Stimulated activated naive B cell treated with anti-CD40 and anti-IgM and Interleukin-4, amounts not matched to agents 10 μg/mL and 1 μg/mL and 100 μg/mL, for 72 hours (primary cell): ENCODE measurements at regions not wholly inside any gene's neighbourhood (a gene's known extent, or its start where the extent isn't known, plus 50 kb on each side); places are given as distances from the start of the nearest gene placed in this dataset.

Experiments
- ATAC-seq, 2 donors: fragments of 150-1000 bp; cut with Tn5 transposase; replicated peaks; 2 replicates each; pipeline ENCODE4 v1.10.0; 2021; ENCODE audit warnings: moderate library complexity in 1 of 2
- DNase-seq: peaks from one replicate; pipeline ENCODE4 v3.0.0; 2021
- H3K27ac Mint-ChIP-seq: one replicate; pipeline ENCODE4 v1.8.0; 2022; ENCODE audit warnings: mild to moderate bottlenecking, mixed read lengths
- H3K27me3 Mint-ChIP-seq, 2 donors: one replicate each; pipeline ENCODE4 v1.8.0; 2022; ENCODE audit warnings: mixed read lengths in 2 of 2
- H3K36me3 Mint-ChIP-seq, 2 donors: one replicate each; pipeline ENCODE4 v1.8.0; 2022; ENCODE audit warnings: mixed read lengths in 2 of 2, mild to moderate bottlenecking in 1 of 2
- H3K4me1 Mint-ChIP-seq, 2 donors: one replicate each; pipeline ENCODE4 v1.8.0; 2022; ENCODE audit warnings: mixed read lengths in 2 of 2, mild to moderate bottlenecking in 1 of 2
- H3K4me3 Mint-ChIP-seq, 2 donors: one replicate each; pipeline ENCODE4 v1.8.0; 2022; ENCODE audit warnings: mild to moderate bottlenecking in 2 of 2, mixed read lengths in 2 of 2, moderate library complexity in 1 of 2
- H3K9me3 Mint-ChIP-seq, 2 donors: one replicate each; pipeline ENCODE4 v1.8.0; 2022; ENCODE audit warnings: mixed read lengths in 2 of 2, mild to moderate bottlenecking in 1 of 2

DNA sequence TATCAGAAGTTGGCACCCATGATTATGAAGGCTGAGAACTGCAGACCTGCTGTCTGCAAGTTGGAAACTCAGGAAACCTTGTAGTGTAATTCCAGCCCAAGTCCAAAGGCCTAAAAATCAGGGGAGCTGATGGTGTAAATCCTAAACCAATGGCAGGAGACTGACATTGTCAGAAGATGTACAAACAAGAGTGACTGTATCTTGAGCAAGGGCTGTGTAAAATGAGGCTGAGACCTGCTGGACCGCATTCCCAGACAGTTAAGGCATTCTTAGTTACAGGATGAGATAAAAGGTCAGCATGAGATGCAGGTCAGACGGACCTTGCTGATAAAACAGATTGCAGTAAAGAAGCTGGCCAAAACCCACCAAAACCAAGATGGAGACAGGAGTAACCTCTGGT, 147.7 kb downstream of the COG6 start:
- peaks cover 0 to 12% of the 10 kb centered on the region in 2 donors for H3K4me1 Mint-ChIP-seq
- ATAC-seq (no peak), DNase-seq (no peak)
- no peak overlapping the region for H3K27ac Mint-ChIP-seq
- no peak overlapping the region for H3K4me3 Mint-ChIP-seq
- peaks cover 6 to 13% of the 10 kb centered on the region in 2 donors for H3K27me3 Mint-ChIP-seq
- peaks cover 4 to 11% of the 10 kb centered on the region in 2 donors for H3K9me3 Mint-ChIP-seq
- peaks cover 4 to 5% of the 10 kb centered on the region in 2 donors for H3K36me3 Mint-ChIP-seq

DNA sequence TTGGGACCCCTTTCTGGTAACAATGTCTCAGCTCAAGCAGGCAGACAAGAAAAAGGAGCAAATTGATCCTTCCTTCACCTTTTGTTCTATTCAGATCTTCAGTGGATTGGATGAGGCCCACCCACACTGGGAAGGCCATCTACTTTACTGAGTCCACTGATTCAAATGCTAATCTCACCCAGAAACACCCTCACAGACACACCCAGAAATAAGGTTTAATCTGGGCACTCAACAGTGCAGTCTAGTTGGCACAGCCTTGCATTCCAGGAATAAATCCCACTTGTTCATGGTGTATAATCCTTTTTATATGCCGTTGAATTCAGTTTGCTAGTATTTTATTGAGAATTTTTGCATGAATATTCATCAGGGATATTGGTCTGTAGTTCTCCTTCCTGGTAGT, 148.4 kb downstream of the COG6 start:
- Mint-ChIP-seq H3K36me3 (peaks cover 4 to 5% of the 10 kb centered on the region in 2 donors), H3K9me3 (peaks cover 4 to 11% of the 10 kb centered on the region in 2 donors), H3K27me3 (peaks cover 10 to 13% of the 10 kb centered on the region in 2 donors), H3K4me1 (peaks cover 0 to 12% of the 10 kb centered on the region in 2 donors), H3K4me3 (no peak overlapping the region), H3K27ac (no peak overlapping the region)
- ATAC-seq (no peak), DNase-seq (no peak)

DNA sequence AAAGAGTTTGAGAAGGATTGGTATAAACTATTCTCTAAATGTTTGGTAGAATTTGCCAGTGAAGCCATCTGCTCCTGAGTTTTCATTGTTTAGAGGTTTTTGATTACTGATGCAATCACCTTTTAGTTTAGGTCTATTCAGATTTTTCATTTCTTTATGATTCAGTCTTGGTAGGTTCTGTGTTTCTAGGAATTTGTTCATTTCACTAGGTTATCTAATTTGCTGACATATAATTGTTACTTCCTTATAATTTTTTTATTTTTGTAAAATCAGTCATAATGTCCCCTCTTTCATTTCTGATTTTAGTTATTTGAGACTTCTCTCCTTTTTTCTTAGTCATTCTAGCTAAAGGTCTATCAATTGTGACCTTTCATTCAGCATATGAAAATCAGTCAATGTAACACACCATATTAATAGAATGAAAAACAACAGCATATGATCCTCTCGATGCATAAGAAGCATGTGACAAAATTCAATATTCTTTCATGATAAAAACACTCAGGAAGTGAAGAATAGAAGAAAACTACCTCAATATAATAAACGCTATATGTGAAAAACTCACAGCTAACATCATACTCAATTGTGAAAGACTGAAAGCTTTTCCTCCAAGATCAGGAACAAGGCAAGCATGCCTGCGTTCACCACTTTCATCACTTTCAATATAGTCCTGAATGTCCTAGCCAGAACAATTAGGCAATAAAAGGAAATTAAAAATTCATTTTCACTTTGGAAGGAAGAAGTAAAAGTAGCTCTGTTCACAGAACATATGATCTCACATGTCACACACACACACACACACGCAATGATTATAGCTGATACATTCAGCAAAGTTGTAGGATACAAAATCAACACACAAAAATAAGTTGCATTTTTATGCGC, 149.1 kb downstream of the COG6 start:
- Mint-ChIP-seq H3K36me3 (peaks cover 4 to 5% of the 10 kb centered on the region in 2 donors), H3K27ac (no peak overlapping the region), H3K4me3 (no peak overlapping the region), H3K4me1 (peaks cover 0 to 12% of the 10 kb centered on the region in 2 donors), H3K9me3 (peaks cover 4 to 11% of the 10 kb centered on the region in 2 donors), H3K27me3 (peaks cover 10 to 13% of the 10 kb centered on the region in 2 donors)
- ATAC-seq (peak; percentile 65 to 70), DNase-seq (no peak)

DNA sequence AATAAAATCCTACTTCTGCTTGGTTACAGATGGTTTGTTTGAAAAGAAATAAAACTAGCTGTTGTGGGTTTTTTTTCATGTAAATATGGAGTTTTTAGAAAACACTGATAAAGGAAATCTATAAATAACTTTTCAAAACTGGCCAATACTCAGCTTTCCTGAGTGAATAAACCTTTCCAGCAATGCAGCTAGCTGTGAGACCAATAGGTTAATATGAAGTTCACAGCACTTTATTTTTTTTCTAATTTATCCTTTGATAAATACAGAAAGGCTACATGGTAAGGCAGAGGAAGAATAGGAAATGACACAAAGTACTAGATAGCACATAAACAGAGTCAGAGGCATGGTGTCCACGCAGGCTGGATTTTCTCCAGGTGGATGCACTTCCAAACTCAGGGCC, 154.0 kb downstream of the COG6 start:
- Mint-ChIP-seq H3K9me3 (peaks cover 0 to 4% of the 10 kb centered on the region in 2 donors), H3K4me3 (no peak overlapping the region), H3K36me3 (no peaks in the 10 kb centered on the region), H3K27me3 (peaks cover 7 to 19% of the 10 kb centered on the region in 2 donors), H3K4me1 (peaks cover 1 to 3% of the 10 kb centered on the region in 2 donors), H3K27ac (no peak overlapping the region)
- no peak for DNase-seq
- no peak for ATAC-seq

DNA sequence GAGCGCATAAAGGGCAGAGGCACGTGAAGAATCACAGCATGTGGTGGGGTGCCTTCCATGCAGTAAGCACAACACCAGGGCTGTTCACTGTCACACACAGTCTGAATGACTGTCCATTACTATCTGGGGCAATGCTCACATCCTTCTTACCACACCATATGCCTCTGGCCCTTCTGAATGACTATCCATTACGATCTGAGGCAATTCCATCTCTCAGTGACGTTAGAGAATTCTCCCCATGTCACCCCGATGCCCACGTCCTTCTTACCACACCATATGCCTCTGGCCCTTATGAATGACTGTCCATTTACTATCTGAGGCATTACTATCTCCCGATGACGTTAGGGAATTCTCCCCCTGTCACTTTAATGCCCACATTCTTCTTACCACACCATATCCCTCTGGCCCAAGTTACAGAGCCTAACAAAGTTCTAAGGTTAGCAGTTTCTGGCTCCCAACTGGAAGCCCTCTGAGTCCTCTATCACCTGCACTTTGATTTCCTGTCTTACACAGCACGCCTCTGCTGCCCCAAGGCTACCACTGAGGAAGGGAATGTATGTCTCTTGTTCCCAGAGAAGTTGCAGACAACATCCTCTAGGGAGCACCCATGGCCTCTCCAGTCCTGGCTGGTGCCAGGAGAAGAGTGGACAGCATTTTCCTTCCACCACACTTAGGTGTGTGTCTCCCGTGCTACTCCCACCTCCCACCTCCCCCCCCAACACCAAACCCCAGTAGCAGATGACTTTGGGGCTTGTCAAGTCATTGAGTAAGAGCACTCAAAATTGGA, 154.8 kb downstream of the COG6 start:
- ATAC-seq = no peak
- peaks cover 0 to 1% of the 10 kb centered on the region in 2 donors for H3K4me1 Mint-ChIP-seq
- no peaks in the 10 kb centered on the region for H3K36me3 Mint-ChIP-seq
- H3K9me3 Mint-ChIP-seq = peaks cover 0 to 4% of the 10 kb centered on the region in 2 donors
- no peak for DNase-seq
- no peak overlapping the region for H3K27ac Mint-ChIP-seq
- no peak overlapping the region for H3K4me3 Mint-ChIP-seq
- H3K27me3 Mint-ChIP-seq = peaks cover 7 to 19% of the 10 kb centered on the region in 2 donors

DNA sequence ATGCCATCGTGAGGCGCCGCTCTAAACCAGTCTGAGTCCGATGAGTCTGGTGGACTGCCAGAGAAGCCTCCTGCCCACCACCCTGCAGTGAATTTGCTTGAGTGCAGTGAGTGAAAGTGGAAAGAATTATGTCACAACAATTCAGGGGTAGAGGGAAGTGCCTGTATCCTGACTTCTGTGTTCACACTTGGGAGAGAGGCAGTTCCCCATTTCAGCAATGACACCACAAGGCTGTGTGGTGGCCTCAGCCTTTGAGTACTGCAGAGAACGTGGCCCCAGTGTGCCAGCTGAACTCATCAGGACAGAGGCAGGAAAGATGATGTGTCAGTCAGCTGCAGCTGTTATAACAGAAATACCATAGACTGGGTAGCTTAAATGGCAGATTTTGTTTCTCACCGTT, 155.6 kb downstream of the COG6 start:
- ATAC-seq (peak in 1 of 2 donors; percentile 59), DNase-seq (no peak)
- Mint-ChIP-seq H3K9me3 (peaks cover 0 to 4% of the 10 kb centered on the region in 2 donors), H3K27me3 (peaks cover 7 to 19% of the 10 kb centered on the region in 2 donors), H3K36me3 (no peaks in the 10 kb centered on the region), H3K27ac (no peak overlapping the region), H3K4me1 (peaks cover 0 to 1% of the 10 kb centered on the region in 2 donors), H3K4me3 (no peak overlapping the region)

DNA sequence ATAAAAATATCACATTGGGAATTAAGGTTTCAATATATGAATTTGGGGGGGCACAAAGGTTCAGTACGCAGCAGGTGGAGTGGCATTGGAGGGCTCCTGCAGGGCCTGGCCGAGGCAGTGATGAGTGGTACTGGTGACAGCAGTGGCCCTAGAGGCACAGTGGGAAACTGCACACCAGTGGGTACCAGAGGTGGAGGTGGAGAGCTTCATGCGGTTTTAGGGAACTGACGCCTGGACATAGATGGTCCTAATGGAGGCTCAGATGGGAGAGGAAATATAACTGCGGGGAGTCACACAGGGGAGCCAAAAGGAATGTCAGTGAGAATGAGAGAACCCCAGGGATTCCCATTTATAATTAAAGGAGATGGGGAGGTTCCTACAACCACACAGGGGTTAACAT, 156.2 kb downstream of the COG6 start:
- Mint-ChIP-seq H3K27ac (no peak overlapping the region), H3K4me1 (peaks cover 0 to 3% of the 10 kb centered on the region in 2 donors), H3K27me3 (peaks cover 5 to 19% of the 10 kb centered on the region in 2 donors), H3K9me3 (peaks cover 0 to 4% of the 10 kb centered on the region in 2 donors), H3K36me3 (no peaks in the 10 kb centered on the region), H3K4me3 (no peak overlapping the region)
- ATAC-seq (peak; percentile 49 to 61), DNase-seq (no peak)

DNA sequence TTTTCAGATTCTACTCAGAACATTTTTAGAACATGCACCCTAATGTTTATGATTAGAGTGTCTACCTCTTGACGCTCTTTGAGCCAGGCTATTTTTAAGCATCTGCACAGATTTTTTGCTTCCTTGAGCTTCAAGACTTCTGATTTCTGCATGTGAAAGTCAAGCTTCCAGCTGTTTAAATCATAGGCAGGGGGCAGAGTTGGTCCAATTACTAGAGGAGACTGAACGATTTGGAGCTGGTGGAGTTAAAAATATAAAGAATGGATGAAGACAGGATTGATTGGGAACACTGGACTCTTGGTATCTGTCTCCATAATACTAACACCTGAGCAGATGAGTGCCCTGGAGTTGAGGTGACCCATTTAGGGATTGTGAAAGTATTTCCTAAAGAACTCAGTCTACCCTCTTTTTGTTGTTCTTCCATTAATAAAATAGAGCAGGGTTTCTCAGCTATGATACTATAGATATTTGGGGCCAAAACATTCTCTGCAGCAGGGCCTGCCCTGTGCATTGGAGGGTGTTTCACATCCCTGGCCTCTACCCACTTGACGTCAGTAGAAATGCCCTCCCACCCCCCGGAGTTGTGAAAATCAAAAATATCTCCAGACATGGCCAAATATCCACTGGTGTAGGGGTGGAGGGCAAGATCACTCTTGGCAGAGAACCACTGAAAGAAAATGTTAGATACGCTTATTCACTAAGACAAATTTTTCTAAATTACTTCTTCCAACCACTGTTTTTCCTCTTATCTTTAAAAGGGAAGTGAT, 160.1 kb downstream of the COG6 start:
- H3K4me1 Mint-ChIP-seq = peaks cover 0 to 2% of the 10 kb centered on the region in 2 donors
- no peaks in the 10 kb centered on the region for H3K36me3 Mint-ChIP-seq
- H3K27me3 Mint-ChIP-seq = peaks cover 0 to 4% of the 10 kb centered on the region in 2 donors
- no peak for ATAC-seq
- H3K4me3 Mint-ChIP-seq = no peak overlapping the region
- no peak overlapping the region for H3K27ac Mint-ChIP-seq
- no peak for DNase-seq
- peaks cover 0 to 4% of the 10 kb centered on the region in 2 donors for H3K9me3 Mint-ChIP-seq

DNA sequence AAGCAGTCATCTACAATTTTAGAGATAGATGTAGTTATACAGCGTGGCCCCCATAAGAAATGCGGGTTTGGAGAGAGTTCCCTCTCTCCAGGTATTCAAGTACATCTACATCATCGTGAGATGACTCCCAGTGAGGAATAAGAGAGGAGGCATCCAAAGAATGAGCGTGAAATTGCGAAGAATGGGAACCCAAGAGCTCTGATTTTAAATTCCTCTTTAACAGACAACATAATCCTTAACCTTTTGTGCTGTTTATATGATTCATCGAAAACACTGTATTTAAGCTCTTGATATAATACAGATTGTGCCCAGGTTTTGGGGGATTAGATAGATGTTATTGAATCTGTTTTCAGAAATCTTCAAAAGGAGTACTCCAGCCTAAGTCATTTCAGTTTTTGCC, 161.5 kb downstream of the COG6 start:
- no peaks in the 10 kb centered on the region for H3K36me3 Mint-ChIP-seq
- DNase-seq (no peak), ATAC-seq (no peak)
- no peaks in the 10 kb centered on the region for H3K9me3 Mint-ChIP-seq
- peaks cover 4 to 6% of the 10 kb centered on the region in 2 donors for H3K4me1 Mint-ChIP-seq
- H3K27me3 Mint-ChIP-seq = no peaks in the 10 kb centered on the region
- H3K4me3 Mint-ChIP-seq = no peak overlapping the region
- H3K27ac Mint-ChIP-seq = no peak overlapping the region

DNA sequence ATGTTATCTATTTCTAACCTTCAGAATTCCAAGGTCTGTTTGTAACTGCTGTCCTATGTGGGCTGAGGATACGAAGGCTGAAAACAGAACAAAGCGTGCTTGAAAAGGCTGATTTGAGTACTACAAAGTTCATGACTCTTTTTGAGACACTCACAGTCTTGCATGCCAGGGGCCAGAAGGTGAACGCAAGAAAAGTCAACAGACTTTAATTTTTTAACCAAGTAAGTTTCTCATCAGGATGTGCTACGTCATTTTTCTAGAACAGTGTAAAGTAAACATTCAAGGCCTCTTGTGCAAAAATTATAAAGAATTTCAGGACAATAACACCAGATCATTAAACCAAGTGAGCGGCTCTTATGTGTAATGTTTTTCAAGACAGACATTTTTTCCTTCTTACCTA, 163.5 kb downstream of the COG6 start:
- Mint-ChIP-seq H3K27me3 (no peaks in the 10 kb centered on the region), H3K4me1 (peaks cover 8 to 11% of the 10 kb centered on the region in 2 donors), H3K4me3 (no peak overlapping the region), H3K36me3 (no peaks in the 10 kb centered on the region), H3K9me3 (no peaks in the 10 kb centered on the region), H3K27ac (no peak overlapping the region)
- DNase-seq (no peak), ATAC-seq (no peak)

DNA sequence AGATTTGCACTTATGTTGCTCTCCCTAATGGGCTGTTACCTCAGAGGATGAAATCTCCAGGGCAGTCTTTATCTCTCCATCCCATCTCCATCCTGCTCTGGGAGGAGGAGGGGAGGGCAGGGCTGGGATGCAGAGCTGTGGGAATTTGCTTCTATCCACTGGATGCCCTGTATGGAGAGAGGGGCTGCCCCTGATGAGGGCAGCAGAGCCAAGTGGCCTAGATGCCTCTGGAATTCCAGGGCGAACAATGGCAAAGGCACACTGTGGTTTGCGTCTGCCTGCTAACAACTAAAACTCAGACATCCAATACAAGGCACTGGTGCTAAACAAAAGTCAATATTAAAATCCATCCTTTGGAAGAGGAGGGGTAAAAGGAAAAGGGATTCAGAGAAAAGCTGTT, 165.1 kb downstream of the COG6 start:
- Mint-ChIP-seq H3K27ac (no peak overlapping the region), H3K9me3 (no peaks in the 10 kb centered on the region), H3K27me3 (no peaks in the 10 kb centered on the region), H3K4me3 (no peak overlapping the region), H3K36me3 (no peaks in the 10 kb centered on the region), H3K4me1 (peaks cover 8 to 11% of the 10 kb centered on the region in 2 donors)
- no peak for ATAC-seq
- no peak for DNase-seq

DNA sequence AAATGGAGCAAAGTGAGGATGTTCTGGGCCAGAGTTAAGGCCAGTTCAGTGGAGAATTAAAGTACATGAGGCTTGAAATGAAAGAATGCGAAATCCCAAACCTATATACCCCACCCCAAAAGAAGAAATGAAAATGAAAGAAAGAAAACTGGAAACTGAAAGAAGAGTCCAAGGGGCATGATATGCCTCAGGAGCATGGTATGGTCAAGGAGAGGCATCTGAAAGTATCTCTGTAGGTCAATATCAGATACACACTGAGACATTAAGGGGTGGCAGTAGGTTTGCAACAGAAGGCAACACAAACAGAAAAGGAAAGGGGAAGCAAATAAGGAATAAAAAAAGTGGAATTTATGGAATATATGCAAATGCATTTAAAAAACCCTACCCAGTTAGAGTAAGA, 166.5 kb downstream of the COG6 start:
- Mint-ChIP-seq H3K4me3 (no peak overlapping the region), H3K36me3 (no peaks in the 10 kb centered on the region), H3K27ac (no peak overlapping the region), H3K27me3 (no peaks in the 10 kb centered on the region), H3K4me1 (peaks cover 5 to 11% of the 10 kb centered on the region in 2 donors), H3K9me3 (no peaks in the 10 kb centered on the region)
- ATAC-seq = peak in 1 of 2 donors; percentile 27
- no peak for DNase-seq

DNA sequence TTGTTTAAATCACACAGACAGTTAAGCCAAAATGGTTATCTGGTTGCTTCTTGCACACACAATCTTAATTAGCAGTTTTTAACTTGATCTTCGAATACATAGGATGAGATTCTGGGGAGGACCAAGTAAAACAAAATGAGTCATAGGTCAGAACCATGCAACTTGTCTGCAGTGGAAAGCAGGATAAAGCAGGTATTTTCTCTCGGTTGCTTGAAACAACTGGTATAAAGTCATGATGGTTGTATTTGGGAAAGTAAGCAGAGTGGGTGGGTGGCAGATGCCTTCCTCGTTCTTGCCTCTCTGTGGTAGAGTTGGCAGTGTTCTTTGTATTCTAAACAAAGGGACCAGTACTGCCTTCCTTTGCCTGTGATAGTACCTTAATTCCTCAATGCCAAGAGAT, 167.0 kb downstream of the COG6 start:
- H3K27me3 Mint-ChIP-seq = no peaks in the 10 kb centered on the region
- no peaks in the 10 kb centered on the region for H3K36me3 Mint-ChIP-seq
- no peak overlapping the region for H3K27ac Mint-ChIP-seq
- ATAC-seq (no peak), DNase-seq (no peak)
- H3K4me3 Mint-ChIP-seq = no peak overlapping the region
- no peaks in the 10 kb centered on the region for H3K9me3 Mint-ChIP-seq
- H3K4me1 Mint-ChIP-seq = peaks cover 5 to 11% of the 10 kb centered on the region in 2 donors
